Esophagus squamous epithelium (tissue), 4 donors: ENCODE measurements at regions not wholly inside any gene's neighbourhood (a gene's known extent, or its start where the extent isn't known, plus 50 kb on each side); places are given as distances from the start of the nearest gene placed in this dataset.

Experiments
- POLR2A ChIP-seq, 4 donors: fragments of 450-650 bp; IDR thresholded peaks; one replicate each; pipeline ENCODE4 v1.6.1; 2017; ENCODE audit warnings: antibody characterized with exemption in 4 of 4, mild to moderate bottlenecking in 4 of 4, moderate library complexity in 3 of 4
- TF ChIP-seq, protein P1 (sequence below), 6 experiments: fragments of 450-650 bp in 4 of 6; fragments of 200-600 bp in 2 of 6; sonication (generic) in 2 of 6; IDR thresholded peaks; one replicate each; pipeline ENCODE4 v1.5.1; 2016 to 2019; ENCODE audit warnings: antibody characterized with exemption in 6 of 6, mild to moderate bottlenecking in 4 of 6, moderate library complexity in 4 of 6

DNA sequence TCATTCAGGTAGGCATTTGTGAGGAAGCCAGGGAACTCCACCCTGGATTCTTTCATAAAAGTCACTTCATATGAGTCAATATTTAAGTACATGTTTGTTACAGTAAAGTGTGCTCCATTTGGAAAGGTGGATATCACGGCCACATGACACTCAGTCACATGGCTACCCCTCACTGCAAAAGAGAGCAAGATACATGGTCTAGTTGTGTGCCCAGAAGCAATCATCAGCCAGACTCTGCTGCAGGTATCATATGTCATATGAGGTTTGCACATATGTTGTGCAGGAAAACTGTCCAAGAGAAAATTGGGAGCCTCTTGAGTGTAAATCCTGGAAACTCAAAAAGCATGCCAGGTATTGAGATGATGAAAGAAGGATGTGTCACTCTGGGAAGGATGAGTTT lies 55.0 kb upstream of the NMNAT3 start:
- TF ChIP-seq, protein P1, sequence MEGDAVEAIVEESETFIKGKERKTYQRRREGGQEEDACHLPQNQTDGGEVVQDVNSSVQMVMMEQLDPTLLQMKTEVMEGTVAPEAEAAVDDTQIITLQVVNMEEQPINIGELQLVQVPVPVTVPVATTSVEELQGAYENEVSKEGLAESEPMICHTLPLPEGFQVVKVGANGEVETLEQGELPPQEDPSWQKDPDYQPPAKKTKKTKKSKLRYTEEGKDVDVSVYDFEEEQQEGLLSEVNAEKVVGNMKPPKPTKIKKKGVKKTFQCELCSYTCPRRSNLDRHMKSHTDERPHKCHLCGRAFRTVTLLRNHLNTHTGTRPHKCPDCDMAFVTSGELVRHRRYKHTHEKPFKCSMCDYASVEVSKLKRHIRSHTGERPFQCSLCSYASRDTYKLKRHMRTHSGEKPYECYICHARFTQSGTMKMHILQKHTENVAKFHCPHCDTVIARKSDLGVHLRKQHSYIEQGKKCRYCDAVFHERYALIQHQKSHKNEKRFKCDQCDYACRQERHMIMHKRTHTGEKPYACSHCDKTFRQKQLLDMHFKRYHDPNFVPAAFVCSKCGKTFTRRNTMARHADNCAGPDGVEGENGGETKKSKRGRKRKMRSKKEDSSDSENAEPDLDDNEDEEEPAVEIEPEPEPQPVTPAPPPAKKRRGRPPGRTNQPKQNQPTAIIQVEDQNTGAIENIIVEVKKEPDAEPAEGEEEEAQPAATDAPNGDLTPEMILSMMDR (IDR thresholded peaks at IDR 0.05) = no peak
- TF ChIP-seq POLR2A (IDR thresholded peaks at IDR 0.05) = no peak
